Keratinocyte (primary cell): ENCODE measurements at regions not wholly inside any gene's neighbourhood (a gene's known extent, or its start where the extent isn't known, plus 50 kb on each side); places are given as distances from the start of the nearest gene placed in this dataset.

Experiments
- DNase-seq: peaks from one replicate; pipeline ENCODE4 v3.0.0-alpha.2; 2011; ENCODE audit warnings: low read depth, missing footprints, low spot score
- FAIRE-seq: peaks from 2 replicates; lab custom pipeline; 2011; peaks lifted over from hg19 to GRCh38; lab: Jason Lieb, UNC
- H2AFZ ChIP-seq: 2 replicates; pipeline ENCODE4 v1.6.0; 2012; ENCODE audit warnings: low read length, control low read depth, inconsistent platforms; ENCODE audit not compliant: control insufficient read depth
- H3K27ac ChIP-seq: 2 replicates; pipeline ENCODE4 v1.5.1; 2011; ENCODE audit warnings: low read length; ENCODE audit not compliant: control insufficient read depth, insufficient read depth
- H3K27me3 ChIP-seq: 3 replicates; pipeline ENCODE4 v1.6.0; 2011; ENCODE audit warnings: low read length; ENCODE audit not compliant: control insufficient read depth, insufficient read depth; ENCODE audit errors: extremely low read depth
- H3K36me3 ChIP-seq, 2 experiments: 2 replicates in 1 of 2; 3 replicates in 1 of 2; pipeline ENCODE4 v1.5.1; 2011; ENCODE audit warnings: low read length in 2 of 2, mild to moderate bottlenecking in 1 of 2; ENCODE audit not compliant: control insufficient read depth in 2 of 2, insufficient read depth in 2 of 2; ENCODE audit errors: extremely low read depth in 1 of 2
- H3K4me1 ChIP-seq: 3 replicates; pipeline ENCODE4 v1.5.1; 2011; ENCODE audit warnings: low read length; ENCODE audit not compliant: control insufficient read depth, insufficient read depth; ENCODE audit errors: extremely low read depth
- H3K4me2 ChIP-seq: 3 replicates; pipeline ENCODE4 v1.6.0; 2011; ENCODE audit warnings: low read depth, low read length; ENCODE audit not compliant: control insufficient read depth, insufficient read depth; ENCODE audit errors: extremely low read depth
- H3K4me3 ChIP-seq, 3 experiments: fragments of 200-600 bp in 1 of 3; sonication (generic) in 1 of 3; 2 replicates in 2 of 3; 3 replicates in 1 of 3; pipeline ENCODE4 v1.5.1; 2011 to 2016; ENCODE audit warnings: low read length in 3 of 3, mild to moderate bottlenecking in 3 of 3, control low read depth in 2 of 3, inconsistent platforms in 1 of 3, low read depth in 1 of 3, mixed read lengths in 1 of 3, mixed run types in 1 of 3, moderate library complexity in 1 of 3; ENCODE audit not compliant: control insufficient read depth in 2 of 3, insufficient read depth in 2 of 3; ENCODE audit errors: extremely low read depth in 1 of 3
- H3K79me2 ChIP-seq: 2 replicates; pipeline ENCODE4 v1.6.0; 2012; ENCODE audit warnings: low read length; ENCODE audit not compliant: control insufficient read depth, insufficient read depth
- H3K9ac ChIP-seq: 3 replicates; pipeline ENCODE4 v1.6.0; 2011; ENCODE audit warnings: low read length; ENCODE audit not compliant: control insufficient read depth, insufficient read depth; ENCODE audit errors: extremely low read depth
- H3K9me1 ChIP-seq: 3 replicates; pipeline ENCODE4 v1.6.0; 2011; ENCODE audit warnings: low read length; ENCODE audit not compliant: control insufficient read depth, insufficient read depth; ENCODE audit errors: extremely low read depth
- H3K9me3 ChIP-seq: 2 replicates; pipeline ENCODE4 v1.5.1; 2012; ENCODE audit warnings: low read depth, low read length; ENCODE audit not compliant: control insufficient read depth
- H4K20me1 ChIP-seq: 3 replicates; pipeline ENCODE4 v1.6.0; 2011; ENCODE audit warnings: low read length; ENCODE audit not compliant: control insufficient read depth, insufficient read depth; ENCODE audit errors: extremely low read depth
- EZH2 ChIP-seq: IDR thresholded peaks from one replicate; pipeline ENCODE4 v1.6.1; 2012; ENCODE audit warnings: inconsistent platforms, mild to moderate bottlenecking, low read length, moderate library complexity
- dilution Hi-C: fragments of 300-500 bp; cut with MboI; formaldehyde crosslinking; loops from one replicate; pipeline ENCODE4 v1.7.0; 2020; ENCODE audit warnings: low sequenced_read_pairs; ENCODE audit not compliant: extremely low pct_ligation_motif_present
- TF ChIP-seq, protein P1 (sequence below), 3 experiments: IDR thresholded peaks in 1 of 3; conservative IDR thresholded peaks in 1 of 3; optimal IDR thresholded peaks in 1 of 3; 2 replicates in 2 of 3; 3 replicates in 1 of 3; pipeline versions ENCODE3 to v1.5.1; 2011; ENCODE audit warnings: low read length in 3 of 3, mild to moderate bottlenecking in 3 of 3, moderate library complexity in 2 of 3, control low read depth in 1 of 3, inconsistent platforms in 1 of 3; ENCODE audit not compliant: insufficient read depth in 2 of 3; ENCODE audit errors: extremely low read depth in 1 of 3

DNA sequence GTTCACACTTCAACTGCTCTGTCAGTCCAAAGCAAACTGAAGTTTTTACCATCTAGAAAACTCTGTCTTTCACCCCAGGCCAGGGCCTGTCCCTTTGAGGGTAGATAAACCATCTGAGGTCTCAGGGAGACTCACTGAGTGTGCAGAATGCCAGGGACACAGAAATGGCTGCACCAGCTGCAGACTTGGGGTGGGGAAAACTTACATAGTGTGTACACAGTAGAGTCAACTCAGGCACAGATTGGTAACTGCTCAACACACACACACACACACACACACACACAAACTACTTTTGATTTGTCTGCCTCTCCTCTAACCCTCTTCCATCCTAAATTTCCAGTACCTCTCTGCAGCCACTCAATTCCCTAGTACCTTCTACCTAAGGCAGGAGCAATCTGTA lies 374.9 kb upstream of the JAG1 start:
- TF ChIP-seq, protein P1, sequence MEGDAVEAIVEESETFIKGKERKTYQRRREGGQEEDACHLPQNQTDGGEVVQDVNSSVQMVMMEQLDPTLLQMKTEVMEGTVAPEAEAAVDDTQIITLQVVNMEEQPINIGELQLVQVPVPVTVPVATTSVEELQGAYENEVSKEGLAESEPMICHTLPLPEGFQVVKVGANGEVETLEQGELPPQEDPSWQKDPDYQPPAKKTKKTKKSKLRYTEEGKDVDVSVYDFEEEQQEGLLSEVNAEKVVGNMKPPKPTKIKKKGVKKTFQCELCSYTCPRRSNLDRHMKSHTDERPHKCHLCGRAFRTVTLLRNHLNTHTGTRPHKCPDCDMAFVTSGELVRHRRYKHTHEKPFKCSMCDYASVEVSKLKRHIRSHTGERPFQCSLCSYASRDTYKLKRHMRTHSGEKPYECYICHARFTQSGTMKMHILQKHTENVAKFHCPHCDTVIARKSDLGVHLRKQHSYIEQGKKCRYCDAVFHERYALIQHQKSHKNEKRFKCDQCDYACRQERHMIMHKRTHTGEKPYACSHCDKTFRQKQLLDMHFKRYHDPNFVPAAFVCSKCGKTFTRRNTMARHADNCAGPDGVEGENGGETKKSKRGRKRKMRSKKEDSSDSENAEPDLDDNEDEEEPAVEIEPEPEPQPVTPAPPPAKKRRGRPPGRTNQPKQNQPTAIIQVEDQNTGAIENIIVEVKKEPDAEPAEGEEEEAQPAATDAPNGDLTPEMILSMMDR (optimal IDR thresholded peaks at IDR 0.05 in 1 of 3, IDR thresholded peaks at IDR 0.05 in 1 of 3, conservative IDR thresholded peaks at IDR 0.05 in 1 of 3; ENCODE audit: extremely low read depth in 1 of 3, insufficient read depth in 2 of 3, low read length in 3 of 3): no peak
- TF ChIP-seq EZH2: no peak
- no peaks in the 10 kb centered on the region for H3K27me3 ChIP-seq
- dilution Hi-C loops: no loop called here
- no peaks in the 10 kb centered on the region for H4K20me1 ChIP-seq
- H3K36me3 ChIP-seq: no peaks in the 10 kb centered on the region
- no peaks in the 10 kb centered on the region for H3K9me3 ChIP-seq
- DNase-seq (no peak), FAIRE-seq (no peak)
- H3K9ac ChIP-seq: no peak overlapping the region
- peak overlapping the region; percentile 51 for H3K27ac ChIP-seq
- no peaks in the 10 kb centered on the region for H3K9me1 ChIP-seq
- H3K4me2 ChIP-seq: no peak overlapping the region
- peaks cover 18% of the 10 kb centered on the region for H3K4me1 ChIP-seq
- no peaks in the 10 kb centered on the region for H3K79me2 ChIP-seq
- no peak overlapping the region for H3K4me3 ChIP-seq
- H2AFZ ChIP-seq: peak overlapping the region; percentile 70

DNA sequence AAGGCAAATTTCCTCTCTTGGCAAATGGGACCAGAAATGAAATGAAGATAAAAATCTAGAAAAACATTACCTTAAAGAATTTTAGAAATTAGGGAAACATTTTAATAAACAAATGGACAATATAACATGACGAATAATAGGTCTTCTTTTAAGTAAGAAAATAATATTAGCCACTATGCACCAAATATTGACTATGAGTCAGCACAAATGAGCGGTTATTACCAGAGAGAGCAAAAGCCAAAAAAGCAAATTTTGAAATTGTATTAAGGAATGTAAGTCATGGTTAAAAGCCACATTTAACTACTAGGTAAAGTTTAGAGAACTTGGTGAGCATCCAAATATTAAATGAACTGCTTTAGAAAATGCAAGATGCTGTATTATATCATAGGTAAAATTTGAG lies 376.6 kb upstream of the JAG1 start:
- Histone ChIP-seq H3K4me2 (no peak overlapping the region), H3K36me3 (no peaks in the 10 kb centered on the region), H4K20me1 (no peaks in the 10 kb centered on the region), H3K9me1 (no peaks in the 10 kb centered on the region), H3K27me3 (no peaks in the 10 kb centered on the region), H3K9me3 (no peaks in the 10 kb centered on the region), H3K4me1 (peaks cover 18% of the 10 kb centered on the region), H3K9ac (no peak overlapping the region), H3K79me2 (no peaks in the 10 kb centered on the region), H2AFZ (no peak overlapping the region), H3K4me3 (no peak overlapping the region), H3K27ac (no peak overlapping the region)
- TF ChIP-seq EZH2: no peak
- TF ChIP-seq, protein P1 (optimal IDR thresholded peaks at IDR 0.05 in 1 of 3, IDR thresholded peaks at IDR 0.05 in 1 of 3, conservative IDR thresholded peaks at IDR 0.05 in 1 of 3; ENCODE audit: extremely low read depth in 1 of 3, insufficient read depth in 2 of 3, low read length in 3 of 3): no peak
- DNase-seq: no peak
- dilution Hi-C loops: no loop called here
- no peak for FAIRE-seq
